GM06990 (cell line): ENCODE measurements at regions not wholly inside any gene's neighbourhood (a gene's known extent, or its start where the extent isn't known, plus 50 kb on each side); places are given as distances from the start of the nearest gene placed in this dataset.
"Not testable (repeated sequence)": the region's sequence is repeated elsewhere in the genome, so short reads cannot be mapped to it uniquely, and the experiment has no call there.

ENCODE experiments used
- DNase-seq: peaks from one replicate; pipeline ENCODE4 v3.0.0-alpha.2; 2011; ENCODE audit not compliant: insufficient read length; ENCODE audit errors: extremely low read depth
- H3K27me3 ChIP-seq: replicated peaks from 2 replicates; pipeline ENCODE4 v1.6.0; 2011; ENCODE audit warnings: low read length; ENCODE audit not compliant: control insufficient read depth, insufficient read depth
- H3K36me3 ChIP-seq: 2 replicates; pipeline ENCODE4 v1.5.1; 2011; ENCODE audit warnings: low read length; ENCODE audit not compliant: control insufficient read depth, insufficient read depth
- H3K4me3 ChIP-seq: replicated peaks from 2 replicates; pipeline ENCODE4 v1.5.1; 2011; ENCODE audit warnings: low read depth, mild to moderate bottlenecking, control low read depth, low read length
- TF ChIP-seq, protein P1 (sequence below): IDR thresholded peaks from 2 replicates; pipeline ENCODE4 v1.5.1; 2011; ENCODE audit warnings: low read length, control low read depth, mild to moderate bottlenecking, inconsistent platforms; ENCODE audit not compliant: insufficient read depth, poor library complexity, severe bottlenecking

DNA sequence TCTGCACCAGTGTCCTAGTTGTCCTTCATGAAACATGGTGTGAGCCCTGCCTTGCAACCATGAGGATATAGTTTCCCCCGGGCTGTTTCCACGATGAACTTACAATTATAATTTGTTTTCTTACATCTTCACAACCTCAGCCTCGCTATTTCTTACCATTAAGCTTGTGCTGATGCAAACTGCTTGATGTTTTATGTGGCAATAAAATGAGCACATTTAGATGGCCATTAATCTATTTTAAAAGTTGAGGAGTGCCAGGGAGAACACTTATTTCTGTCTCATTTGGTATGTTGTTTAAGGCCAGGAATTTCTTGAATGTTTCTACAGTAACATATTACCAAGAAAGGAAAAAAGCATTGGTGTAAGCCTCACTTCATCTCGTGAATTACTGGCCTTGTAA, 214.5 kb upstream of the SLC8A1 start:
- no peak overlapping the region for H3K4me3 ChIP-seq
- no peak for DNase-seq
- TF ChIP-seq, protein P1, sequence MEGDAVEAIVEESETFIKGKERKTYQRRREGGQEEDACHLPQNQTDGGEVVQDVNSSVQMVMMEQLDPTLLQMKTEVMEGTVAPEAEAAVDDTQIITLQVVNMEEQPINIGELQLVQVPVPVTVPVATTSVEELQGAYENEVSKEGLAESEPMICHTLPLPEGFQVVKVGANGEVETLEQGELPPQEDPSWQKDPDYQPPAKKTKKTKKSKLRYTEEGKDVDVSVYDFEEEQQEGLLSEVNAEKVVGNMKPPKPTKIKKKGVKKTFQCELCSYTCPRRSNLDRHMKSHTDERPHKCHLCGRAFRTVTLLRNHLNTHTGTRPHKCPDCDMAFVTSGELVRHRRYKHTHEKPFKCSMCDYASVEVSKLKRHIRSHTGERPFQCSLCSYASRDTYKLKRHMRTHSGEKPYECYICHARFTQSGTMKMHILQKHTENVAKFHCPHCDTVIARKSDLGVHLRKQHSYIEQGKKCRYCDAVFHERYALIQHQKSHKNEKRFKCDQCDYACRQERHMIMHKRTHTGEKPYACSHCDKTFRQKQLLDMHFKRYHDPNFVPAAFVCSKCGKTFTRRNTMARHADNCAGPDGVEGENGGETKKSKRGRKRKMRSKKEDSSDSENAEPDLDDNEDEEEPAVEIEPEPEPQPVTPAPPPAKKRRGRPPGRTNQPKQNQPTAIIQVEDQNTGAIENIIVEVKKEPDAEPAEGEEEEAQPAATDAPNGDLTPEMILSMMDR: no peak
- no peaks in the 10 kb centered on the region for H3K36me3 ChIP-seq
- no peaks in the 10 kb centered on the region for H3K27me3 ChIP-seq

DNA sequence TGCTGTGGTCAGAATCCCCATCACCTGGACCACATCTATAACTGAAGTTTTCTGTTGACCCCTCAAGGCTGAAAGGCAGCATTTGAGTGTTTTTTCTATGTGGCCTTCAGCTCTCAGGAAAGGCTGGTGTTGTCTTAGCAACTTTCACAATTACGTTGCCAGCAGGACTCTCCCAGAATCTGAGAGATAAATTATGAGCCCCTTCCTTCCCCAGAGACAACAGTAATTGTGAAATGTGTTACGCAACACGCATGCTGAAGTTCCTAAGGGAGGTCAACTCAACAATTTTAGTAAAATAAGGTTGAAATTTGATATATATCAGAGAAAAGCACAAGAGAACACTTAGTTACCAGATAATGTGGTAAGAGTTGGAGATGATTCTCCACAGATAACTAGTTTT, 216.5 kb upstream of the SLC8A1 start:
- TF ChIP-seq, protein P1: no peak
- H3K4me3 ChIP-seq: no peak overlapping the region
- no peaks in the 10 kb centered on the region for H3K27me3 ChIP-seq
- no peaks in the 10 kb centered on the region for H3K36me3 ChIP-seq
- DNase-seq: no peak

DNA sequence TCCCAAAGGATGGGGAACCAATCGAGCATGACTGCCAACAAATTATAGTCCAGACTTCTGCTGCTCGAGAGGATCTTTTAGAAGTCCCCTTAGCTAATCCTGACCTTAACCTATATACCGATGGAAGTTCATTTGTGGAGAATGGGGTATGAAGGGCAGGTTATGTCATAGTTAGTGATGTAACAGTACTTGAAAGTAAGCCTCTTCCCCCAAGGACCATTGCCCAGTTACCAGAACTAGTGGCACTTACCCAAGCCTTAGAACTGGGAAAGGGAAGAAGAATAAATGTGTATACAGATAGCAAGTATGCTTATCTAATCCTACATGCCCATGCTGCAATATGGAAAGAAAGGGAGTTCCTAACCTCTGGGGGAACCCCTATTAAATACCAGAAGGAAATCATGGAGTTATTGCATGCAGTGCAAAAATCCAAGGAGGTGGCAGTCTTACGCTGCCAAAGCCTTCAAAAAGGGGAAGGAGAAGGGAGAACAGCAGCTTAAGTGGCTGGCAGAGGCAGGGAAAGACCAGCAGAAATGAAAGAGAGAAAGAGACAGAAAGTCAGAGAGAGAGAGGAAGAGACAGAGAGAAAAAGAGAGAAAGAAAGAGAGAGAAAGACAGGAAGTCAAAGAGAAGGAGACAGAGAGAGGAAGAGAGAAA, 224.4 kb upstream of the SLC8A1 start:
- not testable (repeated sequence) for H3K36me3 ChIP-seq, H3K27me3 ChIP-seq, DNase-seq, H3K4me3 ChIP-seq

DNA sequence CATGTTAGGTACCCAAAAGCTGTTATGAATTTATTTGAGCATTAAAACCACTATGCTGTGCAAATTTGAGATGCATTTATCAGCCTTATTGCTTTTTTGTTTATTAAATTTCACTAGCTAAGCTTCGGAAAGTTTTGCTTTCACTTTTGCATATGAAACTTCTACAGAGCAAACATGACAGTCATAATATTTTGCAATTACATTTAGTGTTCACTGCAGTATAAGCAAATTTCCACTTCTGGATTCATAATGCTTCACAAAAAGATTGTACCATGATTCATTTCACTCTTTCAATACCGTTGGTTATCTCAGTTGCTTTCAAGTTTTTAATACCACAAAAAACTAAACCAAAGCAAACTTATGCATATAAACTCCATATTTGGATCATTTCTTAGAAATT, 228.7 kb upstream of the SLC8A1 start:
- TF ChIP-seq, protein P1: no peak
- no peaks in the 10 kb centered on the region for H3K36me3 ChIP-seq
- H3K4me3 ChIP-seq: no peak overlapping the region
- H3K27me3 ChIP-seq: no peaks in the 10 kb centered on the region
- no peak for DNase-seq

GRCh38 chr2:40690036-40690435, 238.1 kb upstream of the SLC8A1 start:
- no peaks in the 10 kb centered on the region for H3K36me3 ChIP-seq
- H3K4me3 ChIP-seq: no peak overlapping the region
- no peak for DNase-seq
- H3K27me3 ChIP-seq: no peaks in the 10 kb centered on the region
- TF ChIP-seq, protein P1: no peak

DNA sequence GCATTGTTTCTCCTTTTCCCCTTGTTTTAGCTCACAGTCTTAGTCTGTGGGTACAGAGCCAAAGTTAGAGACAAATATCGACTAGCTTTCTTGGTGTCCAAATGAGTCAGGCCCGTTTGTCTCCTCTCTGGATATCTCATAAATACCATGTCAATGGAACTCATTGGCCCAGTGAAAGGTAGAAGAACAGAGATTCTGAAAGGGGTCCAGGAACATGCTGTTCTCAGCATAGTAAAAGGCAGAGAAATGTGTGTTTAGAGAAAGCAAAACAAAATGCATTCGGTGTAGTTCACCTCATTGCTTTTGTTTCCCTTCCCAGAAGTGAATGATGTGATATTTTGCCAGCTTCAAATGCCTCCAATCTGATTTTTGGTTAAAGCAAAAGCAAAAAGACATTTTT, 238.6 kb upstream of the SLC8A1 start:
- TF ChIP-seq, protein P1: no peak
- no peaks in the 10 kb centered on the region for H3K27me3 ChIP-seq

More for the DNA sequence above, 238.6 kb upstream of the SLC8A1 start:
- DNase-seq: no peak
- no peak overlapping the region for H3K4me3 ChIP-seq
- H3K36me3 ChIP-seq: no peaks in the 10 kb centered on the region
